ENCODE measurements at regions not wholly inside any gene's neighbourhood (a gene's known extent, or its start where the extent isn't known, plus 50 kb on each side); places are given as distances from the start of the nearest gene placed in this dataset.

- H3K27me3 ChIP-seq (ENCODE audit: control insufficient read depth, insufficient read depth, low read length), result no peaks in the 10 kb centered on the region
- no peak overlapping the region for H3K4me3 ChIP-seq (ENCODE audit: low read depth, low read length)
- CTCF ChIA-PET, result no interaction called here
- H3K27ac ChIP-seq (ENCODE audit: low read depth, low read length), result peak overlapping the region; percentile 91
- POLR2A ChIA-PET, result interaction anchor here (1.3 to 1.4 kb wide), 2 partner anchors 41 to 60 kb away, joined by 6 to 8 read pairs; no protein-coding TSS in a partner anchor
- TF ChIP-seq, protein P1, sequence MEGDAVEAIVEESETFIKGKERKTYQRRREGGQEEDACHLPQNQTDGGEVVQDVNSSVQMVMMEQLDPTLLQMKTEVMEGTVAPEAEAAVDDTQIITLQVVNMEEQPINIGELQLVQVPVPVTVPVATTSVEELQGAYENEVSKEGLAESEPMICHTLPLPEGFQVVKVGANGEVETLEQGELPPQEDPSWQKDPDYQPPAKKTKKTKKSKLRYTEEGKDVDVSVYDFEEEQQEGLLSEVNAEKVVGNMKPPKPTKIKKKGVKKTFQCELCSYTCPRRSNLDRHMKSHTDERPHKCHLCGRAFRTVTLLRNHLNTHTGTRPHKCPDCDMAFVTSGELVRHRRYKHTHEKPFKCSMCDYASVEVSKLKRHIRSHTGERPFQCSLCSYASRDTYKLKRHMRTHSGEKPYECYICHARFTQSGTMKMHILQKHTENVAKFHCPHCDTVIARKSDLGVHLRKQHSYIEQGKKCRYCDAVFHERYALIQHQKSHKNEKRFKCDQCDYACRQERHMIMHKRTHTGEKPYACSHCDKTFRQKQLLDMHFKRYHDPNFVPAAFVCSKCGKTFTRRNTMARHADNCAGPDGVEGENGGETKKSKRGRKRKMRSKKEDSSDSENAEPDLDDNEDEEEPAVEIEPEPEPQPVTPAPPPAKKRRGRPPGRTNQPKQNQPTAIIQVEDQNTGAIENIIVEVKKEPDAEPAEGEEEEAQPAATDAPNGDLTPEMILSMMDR (IDR thresholded peaks at IDR 0.05; ENCODE audit: low read depth, low read length), result no peak
- no peaks in the 10 kb centered on the region for H3K9me3 ChIP-seq (ENCODE audit: control insufficient read depth, insufficient read depth, low read length)
- DNase-seq (ENCODE audit: low read depth, low spot score), result peak; percentile 30
These were observed 186.6 kb upstream of the CELF2 start for GRCh38 chr10:10831085-10831484.

DNA sequence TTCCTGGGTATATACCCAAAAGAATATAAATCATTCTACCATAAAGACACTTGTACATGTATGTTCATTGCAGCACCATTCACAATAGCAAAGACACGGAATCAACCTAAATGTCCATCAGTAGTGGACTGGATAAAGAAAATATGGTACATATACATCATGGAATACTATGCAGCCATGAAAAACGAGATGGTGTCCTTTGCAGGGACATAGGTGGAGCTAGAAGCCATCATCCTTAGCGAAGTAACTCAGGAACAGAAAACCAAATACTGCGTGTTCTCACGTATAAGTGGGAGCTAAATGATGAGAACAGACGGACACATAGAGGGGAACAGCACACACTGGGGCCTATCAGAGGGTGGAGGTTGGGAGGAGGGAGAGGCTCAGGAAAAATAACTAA is 183.7 kb upstream of the CELF2 start:
- ChIA-PET POLR2A (no interaction called here), CTCF (no interaction called here)
- Histone ChIP-seq H3K27me3 (ENCODE audit: control insufficient read depth, insufficient read depth, low read length) (no peaks in the 10 kb centered on the region), H3K4me3 (ENCODE audit: low read depth, low read length) (no peak overlapping the region), H3K27ac (ENCODE audit: low read depth, low read length) (no peak overlapping the region), H3K9me3 (ENCODE audit: control insufficient read depth, insufficient read depth, low read length) (no peaks in the 10 kb centered on the region)
- TF ChIP-seq, protein P1 (IDR thresholded peaks at IDR 0.05; ENCODE audit: low read depth, low read length), result no peak
- no peak for DNase-seq (ENCODE audit: low read depth, low spot score)

GRCh38 chr10:10844251-10844650 is 173.4 kb upstream of the CELF2 start:
- ChIA-PET POLR2A (no interaction called here), CTCF (no interaction called here)
- H3K9me3 ChIP-seq (ENCODE audit: control insufficient read depth, insufficient read depth, low read length), result no peaks in the 10 kb centered on the region

DNA sequence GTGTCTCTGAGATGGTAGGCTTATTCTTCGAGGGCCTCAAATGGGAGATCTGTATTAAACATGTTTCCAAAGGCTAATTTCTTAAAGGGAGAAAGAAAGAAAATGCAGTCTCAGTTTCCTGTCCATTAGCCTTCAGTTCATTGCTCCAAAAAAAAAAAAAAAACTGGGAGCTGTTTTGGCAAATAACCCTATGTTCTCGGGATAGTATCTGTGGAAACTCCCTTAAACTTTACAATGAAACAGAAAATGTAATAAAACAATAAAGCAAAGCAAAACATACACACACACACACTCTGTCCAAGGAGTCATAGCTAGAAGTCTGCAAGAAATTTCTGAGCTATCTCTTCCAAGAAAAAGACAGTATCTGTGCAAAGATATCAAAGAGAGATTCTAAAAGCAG is 172.5 kb upstream of the CELF2 start:
- TF ChIP-seq, protein P1 (IDR thresholded peaks at IDR 0.05; ENCODE audit: low read depth, low read length), result no peak
- Histone ChIP-seq H3K27me3 (ENCODE audit: control insufficient read depth, insufficient read depth, low read length) (no peaks in the 10 kb centered on the region), H3K27ac (ENCODE audit: low read depth, low read length) (no peak overlapping the region), H3K9me3 (ENCODE audit: control insufficient read depth, insufficient read depth, low read length) (no peaks in the 10 kb centered on the region), H3K4me3 (ENCODE audit: low read depth, low read length) (no peak overlapping the region)
- POLR2A ChIA-PET, result no interaction called here
- CTCF ChIA-PET, result no interaction called here
- DNase-seq (ENCODE audit: low read depth, low spot score), result no peak

More at GRCh38 chr10:10844251-10844650, 173.4 kb upstream of the CELF2 start:
- no peak overlapping the region for H3K4me3 ChIP-seq (ENCODE audit: low read depth, low read length)
- no peak for DNase-seq (ENCODE audit: low read depth, low spot score)
- H3K27ac ChIP-seq (ENCODE audit: low read depth, low read length), result no peak overlapping the region
- no peaks in the 10 kb centered on the region for H3K27me3 ChIP-seq (ENCODE audit: control insufficient read depth, insufficient read depth, low read length)
- TF ChIP-seq, protein P1 (IDR thresholded peaks at IDR 0.05; ENCODE audit: low read depth, low read length), result no peak

DNA sequence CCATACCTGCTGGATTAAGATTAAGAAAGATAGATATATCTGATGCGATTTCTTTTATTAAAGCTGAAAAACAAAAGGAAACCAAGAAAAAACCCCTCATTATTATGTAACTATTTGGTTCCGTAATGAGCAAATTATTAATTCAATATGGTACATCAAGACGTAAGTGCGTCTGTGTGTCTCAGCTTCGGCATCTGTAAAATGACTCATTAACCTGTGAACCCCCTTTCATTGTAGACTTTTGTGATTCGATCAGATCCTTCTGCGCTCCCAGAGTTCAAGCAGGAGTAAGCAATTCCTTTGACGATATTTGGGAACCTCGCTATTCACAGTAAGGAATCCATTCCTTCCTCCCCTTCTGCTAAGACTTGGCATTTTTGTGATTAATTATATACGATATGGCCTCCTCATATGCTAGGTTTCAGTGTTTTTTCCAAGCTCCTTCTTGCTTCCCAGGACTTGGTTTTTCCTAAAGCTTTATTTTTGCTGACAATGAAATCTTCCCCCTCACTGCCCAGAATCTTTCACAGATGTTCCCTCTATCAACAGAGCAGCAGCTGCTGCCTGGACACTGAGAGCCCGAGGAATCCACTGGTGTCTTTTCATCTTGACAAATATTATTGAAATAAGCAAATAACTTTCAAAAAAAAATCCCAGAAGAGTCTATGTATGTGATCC is 171.7 kb upstream of the CELF2 start:
- ChIA-PET CTCF (no interaction called here), POLR2A (no interaction called here)
- Histone ChIP-seq H3K4me3 (ENCODE audit: low read depth, low read length) (no peak overlapping the region), H3K27me3 (ENCODE audit: control insufficient read depth, insufficient read depth, low read length) (no peaks in the 10 kb centered on the region), H3K27ac (ENCODE audit: low read depth, low read length) (no peak overlapping the region), H3K9me3 (ENCODE audit: control insufficient read depth, insufficient read depth, low read length) (no peaks in the 10 kb centered on the region)
- TF ChIP-seq, protein P1 (IDR thresholded peaks at IDR 0.05; ENCODE audit: low read depth, low read length), result no peak
- DNase-seq (ENCODE audit: low read depth, low spot score), result no peak

All from AG04450 (cell line).